SK-N-SH (cell line): ENCODE measurements at regions not wholly inside any gene's neighbourhood (a gene's known extent, or its start where the extent isn't known, plus 50 kb on each side); places are given as distances from the start of the nearest gene placed in this dataset.

Source experiments
- CTCF ChIA-PET: fragments of 300-600, 350-600 bp; formaldehyde crosslinking; extraction: SDS; loops from one replicate; lab custom pipeline; 2021; lab: Yijun Ruan, JAX
- POLR2A ChIA-PET: fragments of 350-600 bp; sonication (Branson Sonifier 250); formaldehyde crosslinking; extraction: SDS; loops from one replicate; lab custom pipeline; 2020; ENCODE audit warnings: antibody characterized with exemption, inconsistent platforms; lab: Yijun Ruan, JAX
- DNase-seq: peaks from one replicate; pipeline ENCODE4 v3.0.0; 2012
- H2AFZ ChIP-seq: fragments of 200-600 bp; sonication (generic); 2 replicates; pipeline ENCODE4 v1.8.1; 2016; ENCODE audit warnings: antibody characterized with exemption, mild to moderate bottlenecking, low read depth
- H3F3A ChIP-seq: fragments of 200-600 bp; sonication (generic); replicated peaks from 2 replicates; pipeline ENCODE3; 2016; ENCODE audit warnings: antibody characterized with exemption, mild to moderate bottlenecking; ENCODE audit not compliant: insufficient read depth
- H3K27ac ChIP-seq, 2 experiments: fragments of 200-500 bp in 1 of 2; fragments of 200-600 bp in 1 of 2; sonication (Bioruptor generic) in 1 of 2; sonication (generic), shearing (Covaris generic) in 1 of 2; 2 replicates each; pipeline versions ENCODE4 v1.5.1 to v1.6.1; 2014 to 2016; ENCODE audit warnings: low read depth in 2 of 2, inconsistent platforms in 1 of 2, low read length in 1 of 2, mild to moderate bottlenecking in 1 of 2, mixed read lengths in 1 of 2
- H3K27me3 ChIP-seq: fragments of 200-600 bp; sonication (generic), shearing (Covaris generic); 2 replicates; pipeline ENCODE4 v1.6.1; 2016; ENCODE audit warnings: mixed run types; ENCODE audit not compliant: insufficient read depth
- H3K36me3 ChIP-seq, 2 experiments: fragments of 200-500 bp in 1 of 2; fragments of 200-600 bp in 1 of 2; sonication (Bioruptor generic) in 1 of 2; sonication (generic) in 1 of 2; replicated peaks in 1 of 2; 2 replicates each; pipeline versions ENCODE3 to v1.5.1; 2014 to 2016; ENCODE audit warnings: low read length in 1 of 2, mild to moderate bottlenecking in 1 of 2; ENCODE audit not compliant: insufficient read depth in 2 of 2, control insufficient read depth in 1 of 2
- H3K4me1 ChIP-seq, 2 experiments: fragments of 200-500 bp in 1 of 2; fragments of 200-600 bp in 1 of 2; sonication (Bioruptor generic) in 1 of 2; sonication (generic), shearing (Covaris generic) in 1 of 2; 2 replicates each; pipeline versions ENCODE4 v1.5.1 to v1.6.1; 2014 to 2016; ENCODE audit warnings: low read depth in 1 of 2, low read length in 1 of 2, mixed run types in 1 of 2; ENCODE audit not compliant: insufficient read depth in 2 of 2, control insufficient read depth in 1 of 2
- H3K4me2 ChIP-seq: fragments of 200-600 bp; sonication (generic), shearing (Covaris generic); 2 replicates; pipeline ENCODE4 v1.6.1; 2017; ENCODE audit warnings: mixed run types
- H3K4me3 ChIP-seq, 2 experiments: fragments of 200-500 bp in 1 of 2; fragments of 200-600 bp in 1 of 2; sonication (Bioruptor generic) in 1 of 2; sonication (generic), shearing (Covaris generic) in 1 of 2; 2 replicates each; pipeline versions ENCODE4 v1.5.1 to v1.8.1; 2014 to 2016; ENCODE audit warnings: low read depth in 2 of 2, inconsistent platforms in 1 of 2, low read length in 1 of 2, mild to moderate bottlenecking in 1 of 2, mixed read lengths in 1 of 2, moderate library complexity in 1 of 2
- H3K79me2 ChIP-seq: fragments of 200-600 bp; sonication (generic); 2 replicates; pipeline ENCODE4 v1.8.1; 2017; ENCODE audit warnings: mild to moderate bottlenecking; ENCODE audit not compliant: insufficient read depth
- H3K9ac ChIP-seq: fragments of 200-600 bp; sonication (generic); 2 replicates; pipeline ENCODE4 v1.6.1; 2017; ENCODE audit warnings: mixed run types
- H3K9me2 ChIP-seq: fragments of 200-600 bp; sonication (generic); 2 replicates; pipeline ENCODE4 v1.6.1; 2017; ENCODE audit warnings: mixed run types
- H3K9me3 ChIP-seq: fragments of 200-600 bp; sonication (generic); 2 replicates; pipeline ENCODE4 v1.6.1; 2017; ENCODE audit warnings: mixed run types, mild to moderate bottlenecking, moderate library complexity
- H4K20me1 ChIP-seq: fragments of 200-600 bp; sonication (generic); 2 replicates; pipeline ENCODE4 v1.6.1; 2017; ENCODE audit warnings: mild to moderate bottlenecking, mixed run types; ENCODE audit not compliant: insufficient read depth
- CHD2 ChIP-seq: fragments of 150-350 bp; IDR thresholded peaks from 2 replicates; pipeline ENCODE4 v1.6.1; 2018; ENCODE audit warnings: low read length; ENCODE audit not compliant: partially characterized antibody
- ELF1 ChIP-seq: IDR thresholded peaks from 2 replicates; pipeline ENCODE4 v1.4.0; 2012
- EZH2phosphoT487 ChIP-seq: fragments of 200-600 bp; sonication (generic); IDR thresholded peaks from 2 replicates; pipeline ENCODE4 v1.6.1; 2017; ENCODE audit warnings: low read depth, mixed run types, mild to moderate bottlenecking, antibody characterized with exemption, moderate library complexity, borderline replicate concordance
- MEF2A ChIP-seq: IDR thresholded peaks from 2 replicates; pipeline ENCODE4 v1.4.0; 2012; ENCODE audit warnings: low read depth, borderline replicate concordance
- POLR2AphosphoS5 ChIP-seq: IDR thresholded peaks from 2 replicates; pipeline ENCODE4 v1.6.1; 2012; ENCODE audit warnings: low read depth, low read length
- RAD21 ChIP-seq: IDR thresholded peaks from 2 replicates; pipeline ENCODE4 v1.6.1; 2012; ENCODE audit warnings: mild to moderate bottlenecking, low read length
- SIN3A ChIP-seq: IDR thresholded peaks from 2 replicates; pipeline ENCODE4 v1.6.1; 2012; ENCODE audit warnings: low read depth, mild to moderate bottlenecking, low read length, moderate library complexity, borderline replicate concordance
- TAF1 ChIP-seq: IDR thresholded peaks from 2 replicates; pipeline ENCODE4 v1.6.1; 2012; ENCODE audit warnings: low read depth, mild to moderate bottlenecking, low read length, moderate library complexity, borderline replicate concordance
- TCF12 ChIP-seq: IDR thresholded peaks from 2 replicates; pipeline ENCODE4 v1.4.0; 2012
- TEAD4 ChIP-seq: IDR thresholded peaks from 2 replicates; pipeline ENCODE4 v1.4.0; 2012; ENCODE audit warnings: mild to moderate bottlenecking, borderline replicate concordance; ENCODE audit not compliant: insufficient read depth
- USF1 ChIP-seq: IDR thresholded peaks from 2 replicates; pipeline ENCODE4 v1.4.0; 2012; ENCODE audit warnings: low read depth, borderline replicate concordance
- WGBS: methylation state at CpG from one replicate; pipeline ENCODE4 v1.1.6; 2017; ENCODE audit warnings: low lambda C conversion rate; 5-methylcytosine and 5-hydroxymethylcytosine counted together
- TF ChIP-seq, protein P1 (sequence below): IDR thresholded peaks from 2 replicates; pipeline ENCODE4; 2012

DNA sequence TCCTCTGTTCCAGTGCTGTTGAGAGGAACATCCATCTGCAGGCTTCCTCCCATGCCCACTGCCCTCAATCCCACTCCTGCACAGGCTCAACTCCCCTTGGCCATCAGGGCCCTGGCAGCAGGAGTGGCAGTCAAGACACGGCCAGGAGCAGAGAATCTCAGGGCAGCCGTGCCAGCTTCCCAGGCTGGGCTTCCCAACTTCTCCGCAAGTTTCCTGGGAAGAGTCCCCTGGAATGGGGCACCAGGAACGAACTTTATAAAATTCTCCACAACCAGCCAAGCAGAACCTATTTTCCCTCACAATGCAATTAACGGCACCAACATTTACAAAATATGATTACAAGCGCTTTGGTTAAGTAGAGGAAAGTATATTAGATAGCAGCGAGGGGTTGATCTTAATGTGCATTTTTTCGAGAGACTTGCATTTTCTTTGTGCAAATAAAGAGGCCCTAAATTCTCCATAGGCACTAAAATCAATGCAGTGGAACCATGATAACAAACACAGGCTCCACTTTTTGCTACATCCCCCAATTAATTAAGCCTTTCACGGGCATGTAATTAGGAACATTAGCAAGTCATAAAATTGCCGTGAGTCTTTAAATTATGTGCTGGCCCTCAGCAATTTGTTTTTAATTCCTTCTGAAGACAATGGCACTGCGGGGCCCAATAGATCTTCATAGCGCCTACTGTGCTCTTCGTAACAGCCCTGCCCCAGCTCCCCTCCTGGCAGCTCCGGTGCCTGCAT lies 99.9 kb upstream of the LHX1 start (continued):
- TF ChIP-seq TAF1: no peak
- no peak for TF ChIP-seq SIN3A
- TF ChIP-seq TEAD4: no peak

DNA sequence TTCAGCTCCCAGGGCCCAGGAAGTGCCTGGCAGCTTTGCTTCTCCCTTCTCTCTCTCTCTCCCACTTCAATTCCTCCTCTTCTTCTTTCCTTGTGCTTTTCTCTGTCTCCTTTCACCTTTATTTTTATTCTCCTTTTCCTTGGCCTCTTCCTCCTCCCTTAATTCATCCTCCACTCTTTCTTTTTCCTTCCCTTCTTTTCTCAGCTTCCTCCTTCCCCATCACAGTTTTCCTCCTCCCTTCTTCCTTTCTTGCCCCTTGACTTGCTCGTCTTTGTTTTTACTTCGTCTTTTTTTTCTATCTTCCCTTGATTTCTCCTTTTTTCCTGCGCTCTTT lies 99.4 kb upstream of the LHX1 start:
- no peaks in the 10 kb centered on the region for H3K9me2 ChIP-seq
- no peak overlapping the region for H3K4me2 ChIP-seq
- H4K20me1 ChIP-seq: no peaks in the 10 kb centered on the region
- no peak overlapping the region for H3K9ac ChIP-seq
- H3K4me3 ChIP-seq: no peak overlapping the region
- no peaks in the 10 kb centered on the region for H3K79me2 ChIP-seq
- H3F3A ChIP-seq: no peaks in the 10 kb centered on the region
- DNase-seq: no peak
- no peak overlapping the region for H3K27ac ChIP-seq
- no peak overlapping the region for H2AFZ ChIP-seq
- H3K4me1 ChIP-seq: no peaks in the 10 kb centered on the region
- no peak for TF ChIP-seq EZH2phosphoT487
- ChIA-PET POLR2A (no interaction called here), CTCF (no interaction called here)
- no peaks in the 10 kb centered on the region for H3K36me3 ChIP-seq
- no peaks in the 10 kb centered on the region for H3K9me3 ChIP-seq
- H3K27me3 ChIP-seq: 0 out of 2 replicates have a peak, but pooled peaks cover 4% of the 10 kb centered on the region
- WGBS: 77% methylated on average over 3 of the region's 3 CpGs

- ChIA-PET POLR2A (interaction anchor here (0.6 kb wide), 1 partner anchor 207 kb away, joined by 6 read pairs; no protein-coding TSS in a partner anchor), CTCF (no interaction called here)
- Histone ChIP-seq H3K9ac (no peak overlapping the region), H3K36me3 (no peaks in the 10 kb centered on the region), H3K9me3 (no peaks in the 10 kb centered on the region), H3K27ac (no peak overlapping the region), H3K4me1 (no peaks in the 10 kb centered on the region), H4K20me1 (no peaks in the 10 kb centered on the region), H3K27me3 (0 out of 2 replicates have a peak, but pooled peaks cover 4% of the 10 kb centered on the region), H3F3A (no peaks in the 10 kb centered on the region), H3K79me2 (no peaks in the 10 kb centered on the region), H3K9me2 (no peaks in the 10 kb centered on the region), H3K4me2 (no peak overlapping the region), H2AFZ (no peak overlapping the region), H3K4me3 (no peak overlapping the region)
- DNase-seq: no peak
- TF ChIP-seq TCF12 (no peak), ELF1 (no peak), EZH2phosphoT487 (no peak), POLR2AphosphoS5 (no peak), MEF2A (no peak), RAD21 (no peak), CHD2 (no peak), TEAD4 (no peak), USF1 (no peak)
- TF ChIP-seq, protein P1, sequence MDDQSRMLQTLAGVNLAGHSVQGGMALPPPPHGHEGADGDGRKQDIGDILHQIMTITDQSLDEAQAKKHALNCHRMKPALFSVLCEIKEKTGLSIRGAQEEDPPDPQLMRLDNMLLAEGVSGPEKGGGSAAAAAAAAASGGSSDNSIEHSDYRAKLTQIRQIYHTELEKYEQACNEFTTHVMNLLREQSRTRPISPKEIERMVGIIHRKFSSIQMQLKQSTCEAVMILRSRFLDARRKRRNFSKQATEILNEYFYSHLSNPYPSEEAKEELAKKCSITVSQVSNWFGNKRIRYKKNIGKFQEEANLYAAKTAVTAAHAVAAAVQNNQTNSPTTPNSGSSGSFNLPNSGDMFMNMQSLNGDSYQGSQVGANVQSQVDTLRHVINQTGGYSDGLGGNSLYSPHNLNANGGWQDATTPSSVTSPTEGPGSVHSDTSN: no peak
- WGBS: 45% methylated on average over 5 of the region's 5 CpGs
Measured at GRCh38 chr17:36839256-36839655, 98.0 kb upstream of the LHX1 start.
